CD14-positive monocyte (primary cell): ENCODE measurements at regions not wholly inside any gene's neighbourhood (a gene's known extent, or its start where the extent isn't known, plus 50 kb on each side); places are given as distances from the start of the nearest gene placed in this dataset.

Experiments used
- DNase-seq, 3 donors: peaks; one replicate each; pipeline ENCODE4 v3.0.0-alpha.2; 2011 to 2022
- H2AFZ ChIP-seq: 2 replicates; pipeline ENCODE4 v1.6.0; 2012; ENCODE audit warnings: mild to moderate bottlenecking, low read depth, low read length, inconsistent platforms; ENCODE audit not compliant: insufficient read depth, poor library complexity, severe bottlenecking
- H3K27ac ChIP-seq, 2 donors: 1 replicate in 1 of 2; 2 replicates in 1 of 2; pipeline ENCODE4 v1.5.1; 2012 to 2013; ENCODE audit warnings: low read length in 2 of 2, control low read depth in 1 of 2, inconsistent platforms in 1 of 2, low read depth in 1 of 2, mild to moderate bottlenecking in 1 of 2
- H3K27me3 ChIP-seq, 2 donors: one replicate each; pipeline versions ENCODE4 v1.6.0 to v1.6.1; 2011 to 2013; ENCODE audit warnings: low read length in 2 of 2; ENCODE audit not compliant: control insufficient read depth in 2 of 2, insufficient read depth in 2 of 2
- H3K36me3 ChIP-seq, 2 donors: replicated peaks in 1 of 2; 1 replicate in 1 of 2; 2 replicates in 1 of 2; pipeline versions ENCODE4 v1.5.1 to v1.6.1; 2012 to 2013; ENCODE audit warnings: low read length in 2 of 2, control low read depth in 1 of 2, inconsistent platforms in 1 of 2, mild to moderate bottlenecking in 1 of 2; ENCODE audit not compliant: insufficient read depth in 2 of 2, control insufficient read depth in 1 of 2
- H3K4me1 ChIP-seq, 2 donors: 1 replicate in 1 of 2; 2 replicates in 1 of 2; pipeline versions ENCODE4 v1.5.1 to v1.6.1; 2012 to 2013; ENCODE audit warnings: low read length in 2 of 2, control low read depth in 1 of 2, inconsistent platforms in 1 of 2, mild to moderate bottlenecking in 1 of 2, moderate library complexity in 1 of 2; ENCODE audit not compliant: insufficient read depth in 2 of 2, control insufficient read depth in 1 of 2
- H3K4me2 ChIP-seq: replicated peaks from 2 replicates; pipeline ENCODE3; 2012; ENCODE audit warnings: low read length, moderate library complexity, mild to moderate bottlenecking; ENCODE audit not compliant: poor library complexity, severe bottlenecking; ENCODE audit errors: extremely low read depth
- H3K4me3 ChIP-seq, 3 experiments: fragments of 200-600 bp in 1 of 3; sonication (generic) in 1 of 3; replicated peaks in 1 of 3; 1 replicate in 2 of 3; 2 replicates in 1 of 3; pipeline ENCODE4 v1.5.1; 2011 to 2013; ENCODE audit warnings: low read length in 3 of 3, mild to moderate bottlenecking in 3 of 3, control low read depth in 2 of 3, low read depth in 2 of 3, inconsistent platforms in 1 of 3, moderate library complexity in 1 of 3
- H3K79me2 ChIP-seq: 2 replicates; pipeline ENCODE4 v1.6.0; 2012; ENCODE audit warnings: mild to moderate bottlenecking, control low read depth, inconsistent platforms, low read length, moderate library complexity; ENCODE audit not compliant: insufficient read depth
- H3K9ac ChIP-seq: 2 replicates; pipeline ENCODE4 v1.6.0; 2017; ENCODE audit warnings: low read length, mild to moderate bottlenecking; ENCODE audit not compliant: insufficient read depth, poor library complexity, severe bottlenecking
- H3K9me3 ChIP-seq, 2 donors: replicated peaks in 1 of 2; 1 replicate in 1 of 2; 2 replicates in 1 of 2; pipeline versions ENCODE4 v1.5.1 to v1.6.1; 2012 to 2013; ENCODE audit warnings: low read length in 2 of 2, control low read depth in 1 of 2; ENCODE audit not compliant: control insufficient read depth in 1 of 2, insufficient read depth in 1 of 2
- H4K20me1 ChIP-seq: 2 replicates; pipeline ENCODE4 v1.6.0; 2012; ENCODE audit warnings: mild to moderate bottlenecking, low read length, control low read depth, moderate library complexity; ENCODE audit not compliant: insufficient read depth
- H3K27ac Mint-ChIP-seq, 7 donors: one replicate each; pipeline ENCODE4 v1.8.0; 2020; ENCODE audit warnings: mild to moderate bottlenecking in 7 of 7, mixed read lengths in 7 of 7, moderate library complexity in 6 of 7, inconsistent platforms in 2 of 7
- H3K27me3 Mint-ChIP-seq, 3 donors: one replicate each; pipeline ENCODE4 v1.8.0; 2021 to 2022; ENCODE audit warnings: low read depth in 3 of 3, mild to moderate bottlenecking in 3 of 3, mixed read lengths in 3 of 3, moderate library complexity in 3 of 3, inconsistent platforms in 1 of 3
- H3K36me3 Mint-ChIP-seq, 2 donors: one replicate each; pipeline ENCODE4 v1.8.0; 2020; ENCODE audit warnings: mixed read lengths in 2 of 2, inconsistent platforms in 1 of 2, mild to moderate bottlenecking in 1 of 2
- H3K4me1 Mint-ChIP-seq: one replicate; pipeline ENCODE4 v1.8.0; 2020; ENCODE audit warnings: mild to moderate bottlenecking, mixed read lengths
- H3K4me3 Mint-ChIP-seq, 2 donors: one replicate each; pipeline ENCODE4 v1.8.0; 2020; ENCODE audit warnings: mild to moderate bottlenecking in 2 of 2, mixed read lengths in 2 of 2, moderate library complexity in 1 of 2
- H3K9me3 Mint-ChIP-seq, 7 donors: one replicate each; pipeline ENCODE4 v1.8.0; 2020 to 2022; ENCODE audit warnings: mixed read lengths in 7 of 7, mild to moderate bottlenecking in 6 of 7, moderate library complexity in 6 of 7, inconsistent platforms in 2 of 7
- CTCF ChIP-seq: fragments of 200-600 bp; IDR thresholded peaks from one replicate; pipeline ENCODE4 v1.8.0; 2022; ENCODE audit warnings: antibody characterized with exemption, mild to moderate bottlenecking
- WGBS: methylation state at CpG from one replicate; pipeline ENCODE4 v1.1.5; 2013; ENCODE audit warnings: missing lambda C conversion rate; ENCODE audit not compliant: insufficient coverage; 5-methylcytosine and 5-hydroxymethylcytosine counted together
- intact Hi-C, 2 donors: fragments of 100-400 bp; cut with micrococcal nuclease; formaldehyde crosslinking; loops; one replicate each; pipeline versions ENCODE4 v1.15.0 to v1.15.1; 2023

- H3K4me1 ChIP-seq, result no peaks in the 10 kb centered on the region
- no peak overlapping the region for H3K27ac Mint-ChIP-seq
- DNase-seq, result no peak
- H3K4me3 Mint-ChIP-seq, result no peak overlapping the region
- peaks cover 17 to 29% (median 23%) of the 10 kb centered on the region in 7 donors for H3K9me3 Mint-ChIP-seq
- no peak overlapping the region for H3K27ac ChIP-seq
- H3K4me1 Mint-ChIP-seq, result no peaks in the 10 kb centered on the region
- no peaks in the 10 kb centered on the region for H4K20me1 ChIP-seq
- H3K9ac ChIP-seq, result no peak overlapping the region
- H3K36me3 ChIP-seq, result no peaks in the 10 kb centered on the region
- intact Hi-C loops, result no loop called here
- H3K27me3 ChIP-seq, result no peaks in the 10 kb centered on the region
- H3K4me3 ChIP-seq, result no peak overlapping the region
- peaks cover 14 to 18% of the 10 kb centered on the region in 2 donors for H3K9me3 ChIP-seq
- H2AFZ ChIP-seq, result no peak overlapping the region
- TF ChIP-seq CTCF, result peak; percentile 21
- H3K36me3 Mint-ChIP-seq, result peaks cover 0 to 5% of the 10 kb centered on the region in 2 donors
- no CpG with 5 or more reads among the region's 1 CpG for WGBS
- no peaks in the 10 kb centered on the region for H3K79me2 ChIP-seq
- no peak overlapping the region for H3K4me2 ChIP-seq
- H3K27me3 Mint-ChIP-seq, result no peaks in the 10 kb centered on the region
Observed at GRCh38 chr4:16278178-16278577, 51.9 kb upstream of the TAPT1 start.
